ENCODE measurements at regions not wholly inside any gene's neighbourhood (a gene's known extent, or its start where the extent isn't known, plus 50 kb on each side); places are given as distances from the start of the nearest gene placed in this dataset.

GRCh38 chr10:43710772-43711471, 62.2 kb upstream of the ZNF32 start:
- DNase-seq: no peak
- intact Hi-C loops (cut with micrococcal nuclease): no loop called here
- Mint-ChIP-seq H3K27me3 (no peaks in the 10 kb centered on the region), H3K9me3 (no peaks in the 10 kb centered on the region), H3K4me3 (no peak overlapping the region), H3K27ac (no peak overlapping the region), H3K4me1 (ENCODE audit: low read depth) (no peaks in the 10 kb centered on the region), H3K36me3 (no peaks in the 10 kb centered on the region)
- ChIA-PET CTCF (no interaction called here), POLR2A (no interaction called here)

GRCh38 chr10:43708262-43708661, 59.6 kb upstream of the ZNF32 start:
- intact Hi-C loops (cut with micrococcal nuclease): no loop called here
- DNase-seq: no peak
- Mint-ChIP-seq H3K4me1 (ENCODE audit: low read depth) (no peaks in the 10 kb centered on the region), H3K4me3 (no peak overlapping the region), H3K9me3 (no peaks in the 10 kb centered on the region), H3K27ac (no peak overlapping the region), H3K36me3 (no peaks in the 10 kb centered on the region), H3K27me3 (no peaks in the 10 kb centered on the region)
- ChIA-PET CTCF (no interaction called here), POLR2A (no interaction called here)

GRCh38 chr10:43707770-43708169, 59.1 kb upstream of the ZNF32 start:
- DNase-seq: no peak
- CTCF ChIA-PET: no interaction called here
- POLR2A ChIA-PET: no interaction called here
- intact Hi-C loops (cut with micrococcal nuclease): no loop called here
- Mint-ChIP-seq H3K27ac (no peak overlapping the region), H3K9me3 (no peaks in the 10 kb centered on the region), H3K4me1 (ENCODE audit: low read depth) (no peaks in the 10 kb centered on the region), H3K36me3 (no peaks in the 10 kb centered on the region), H3K4me3 (no peak overlapping the region), H3K27me3 (no peaks in the 10 kb centered on the region)

- ChIA-PET POLR2A (no interaction called here), CTCF (no interaction called here)
- no peaks in the 10 kb centered on the region for H3K27me3 Mint-ChIP-seq
- no peaks in the 10 kb centered on the region for H3K9me3 Mint-ChIP-seq
- no peak overlapping the region for H3K27ac Mint-ChIP-seq
- DNase-seq: no peak
- no peak overlapping the region for H3K4me3 Mint-ChIP-seq
- no peaks in the 10 kb centered on the region for H3K4me1 Mint-ChIP-seq (ENCODE audit: low read depth)
- intact Hi-C loops (cut with micrococcal nuclease): no loop called here
- no peaks in the 10 kb centered on the region for H3K36me3 Mint-ChIP-seq
Measured at GRCh38 chr10:43706166-43706565, 57.5 kb upstream of the ZNF32 start.

GRCh38 chr10:43703286-43703685, 54.6 kb upstream of the ZNF32 start:
- Mint-ChIP-seq H3K4me3 (no peak overlapping the region), H3K27ac (no peak overlapping the region), H3K36me3 (no peaks in the 10 kb centered on the region), H3K4me1 (ENCODE audit: low read depth) (no peaks in the 10 kb centered on the region), H3K27me3 (no peaks in the 10 kb centered on the region), H3K9me3 (no peaks in the 10 kb centered on the region)
- no peak for DNase-seq
- ChIA-PET POLR2A (no interaction called here), CTCF (no interaction called here)
- intact Hi-C loops (cut with micrococcal nuclease): no loop called here

GRCh38 chr10:43702936-43703281, 54.2 kb upstream of the ZNF32 start:
- H3K27me3 Mint-ChIP-seq: no peaks in the 10 kb centered on the region
- DNase-seq: no peak
- H3K4me1 Mint-ChIP-seq (ENCODE audit: low read depth): no peaks in the 10 kb centered on the region
- H3K27ac Mint-ChIP-seq: no peak overlapping the region
- intact Hi-C loops (cut with micrococcal nuclease): no loop called here
- no peaks in the 10 kb centered on the region for H3K9me3 Mint-ChIP-seq
- CTCF ChIA-PET: no interaction called here
- H3K4me3 Mint-ChIP-seq: no peak overlapping the region
- no peaks in the 10 kb centered on the region for H3K36me3 Mint-ChIP-seq
- POLR2A ChIA-PET: no interaction called here

DNA sequence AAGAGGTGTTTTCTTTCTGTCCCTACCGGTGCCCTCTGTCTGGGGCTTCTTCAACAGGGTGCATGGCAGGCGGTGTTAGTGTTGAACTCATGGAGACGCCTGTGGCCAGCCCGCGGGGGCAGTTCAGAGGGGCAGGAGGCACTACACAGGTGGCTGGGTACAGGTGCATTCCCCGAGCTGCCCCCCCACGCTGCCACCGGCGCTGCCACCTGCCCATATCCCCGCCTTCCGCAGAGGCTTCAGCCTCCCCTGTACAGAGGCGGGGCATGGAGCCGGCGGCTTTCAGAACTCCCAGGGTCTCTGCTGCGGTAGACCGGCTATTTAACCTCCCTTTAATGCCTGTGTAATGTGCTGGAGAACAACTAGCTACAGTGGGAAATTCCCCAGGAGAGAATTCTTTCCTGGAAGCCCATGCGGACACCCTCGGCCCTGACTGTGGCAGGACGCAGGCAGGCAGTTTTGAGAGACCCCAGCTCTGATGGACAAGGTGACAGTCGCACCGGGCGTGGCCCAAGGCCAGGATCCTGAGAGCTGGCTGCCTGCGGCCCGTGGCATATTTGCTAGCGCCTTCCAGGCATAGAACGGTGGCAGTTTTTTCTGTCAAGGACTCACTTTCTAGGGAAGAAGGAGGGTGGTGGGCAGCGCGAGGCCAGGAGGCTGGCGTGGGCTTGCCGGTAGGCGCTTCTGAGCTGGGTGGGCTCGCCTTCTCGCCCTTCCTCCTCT, 53.7 kb upstream of the ZNF32 start:
- CTCF ChIA-PET: no interaction called here
- Mint-ChIP-seq H3K4me3 (no peak overlapping the region), H3K36me3 (no peaks in the 10 kb centered on the region), H3K27me3 (no peaks in the 10 kb centered on the region), H3K27ac (no peak overlapping the region), H3K4me1 (ENCODE audit: low read depth) (no peaks in the 10 kb centered on the region), H3K9me3 (no peaks in the 10 kb centered on the region)
- POLR2A ChIA-PET: no interaction called here
- no peak for DNase-seq
- intact Hi-C loops (cut with micrococcal nuclease): no loop called here

- CTCF ChIA-PET: no interaction called here
Measured at GRCh38 chr10:43701295-43701694, 52.6 kb upstream of the ZNF32 start.

DNA sequence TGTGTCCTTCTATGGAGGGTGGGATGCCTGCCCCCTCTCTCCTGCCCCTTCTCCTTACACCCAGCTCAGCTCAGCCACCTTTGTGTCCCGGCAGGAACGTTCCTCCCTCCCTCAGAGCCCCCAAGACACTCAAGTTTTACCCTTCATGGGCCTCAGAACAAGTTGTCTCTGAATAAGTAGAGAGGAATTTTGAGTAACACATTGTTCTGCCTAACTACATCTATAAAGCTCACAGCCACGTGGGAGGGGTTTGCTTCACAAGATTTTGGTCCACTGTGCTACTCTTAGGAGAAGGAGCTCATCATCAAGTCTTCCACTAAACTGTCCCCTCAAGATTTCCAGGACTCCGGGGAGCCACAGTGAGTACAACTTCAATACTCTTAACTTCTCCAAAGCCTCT, 51.6 kb upstream of the ZNF32 start:
- ChIA-PET POLR2A (no interaction called here), CTCF (interaction anchor here (1.0 to 1.7 kb wide), 2 partner anchors 11 to 611 kb away, joined by 3 to 7 read pairs; no protein-coding TSS in a partner anchor)
- Mint-ChIP-seq H3K4me3 (no peak overlapping the region), H3K27ac (no peak overlapping the region), H3K27me3 (no peaks in the 10 kb centered on the region), H3K36me3 (no peaks in the 10 kb centered on the region), H3K9me3 (no peaks in the 10 kb centered on the region), H3K4me1 (ENCODE audit: low read depth) (no peaks in the 10 kb centered on the region)
- intact Hi-C loops (cut with micrococcal nuclease): no loop called here
- no peak for DNase-seq

More at GRCh38 chr10:43701295-43701694, 52.6 kb upstream of the ZNF32 start:
- Mint-ChIP-seq H3K4me3 (no peak overlapping the region), H3K9me3 (no peaks in the 10 kb centered on the region), H3K27ac (no peak overlapping the region), H3K4me1 (ENCODE audit: low read depth) (no peaks in the 10 kb centered on the region), H3K27me3 (no peaks in the 10 kb centered on the region), H3K36me3 (no peaks in the 10 kb centered on the region)
- POLR2A ChIA-PET: no interaction called here
- DNase-seq: no peak
- intact Hi-C loops (cut with micrococcal nuclease): no loop called here

DNA sequence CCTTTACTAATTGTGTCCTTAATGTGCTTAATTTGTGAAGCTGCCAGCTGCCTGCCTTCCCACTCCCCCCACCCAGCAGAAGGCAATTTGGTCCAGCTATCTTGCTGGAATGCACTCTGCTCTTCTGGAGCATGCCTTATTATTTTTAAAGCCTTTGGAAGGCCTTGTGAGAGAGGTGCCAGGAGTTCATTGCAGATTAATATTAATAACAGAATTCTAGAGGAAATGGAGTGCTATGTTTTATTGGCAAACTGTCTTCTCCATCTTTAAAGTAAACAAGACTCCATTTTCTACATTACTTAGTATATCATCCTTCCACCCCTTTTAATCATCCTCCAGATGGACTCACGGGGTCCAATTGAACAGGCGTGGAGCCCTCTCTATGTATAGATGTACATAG, 50.8 kb upstream of the ZNF32 start:
- DNase-seq: no peak
- no peaks in the 10 kb centered on the region for H3K9me3 Mint-ChIP-seq
- no peaks in the 10 kb centered on the region for H3K27me3 Mint-ChIP-seq
- ChIA-PET POLR2A (no interaction called here), CTCF (interaction anchor here (1.0 to 1.7 kb wide), 2 partner anchors 10 to 612 kb away, joined by 3 to 7 read pairs; no protein-coding TSS in a partner anchor)
- no peaks in the 10 kb centered on the region for H3K4me1 Mint-ChIP-seq (ENCODE audit: low read depth)
- H3K36me3 Mint-ChIP-seq: no peaks in the 10 kb centered on the region
- no peak overlapping the region for H3K27ac Mint-ChIP-seq
- intact Hi-C loops (cut with micrococcal nuclease): loop anchor here (10.0 kb wide), 1 partner anchor 205 kb away; no protein-coding TSS in a partner anchor
- no peak overlapping the region for H3K4me3 Mint-ChIP-seq
